HG03457 (cell line): ENCODE measurements at regions not wholly inside any gene's neighbourhood (a gene's known extent, or its start where the extent isn't known, plus 50 kb on each side); places are given as distances from the start of the nearest gene placed in this dataset.
A peak's percentile ranks its signal among the peaks of the same experiment; 100 is the strongest.

ENCODE experiments used
- ATAC-seq: cut with Tn5 transposase; IDR thresholded peaks from one replicate; pipeline ENCODE4 v1.9.1; 2021; ENCODE audit warnings: moderate number of reproducible peaks; ENCODE audit not compliant: unreplicated experiment

DNA sequence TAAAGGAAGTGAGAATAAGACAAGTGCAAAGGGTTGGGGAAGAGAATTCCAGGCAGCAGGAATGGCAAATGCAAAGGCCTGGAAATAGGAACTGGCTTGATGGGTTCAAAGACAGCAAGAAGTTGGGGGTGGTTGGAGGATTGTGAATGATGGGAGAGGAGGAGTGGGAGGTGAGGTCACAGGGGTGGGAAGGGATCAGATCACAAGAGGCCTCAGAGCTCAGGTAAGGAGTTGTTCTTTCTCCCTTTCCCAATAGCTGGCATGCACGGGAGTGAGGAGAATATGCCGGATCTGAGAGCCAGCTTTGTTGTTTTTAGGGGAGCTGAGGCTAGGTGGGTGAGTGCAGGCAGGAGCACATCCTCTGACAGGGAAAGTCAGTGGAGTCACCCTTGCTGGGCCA lies 94.0 kb upstream of the RAB3GAP2 start:
- ATAC-seq = no peak

- no peak for ATAC-seq
Observed at GRCh38 chr1:220363196-220363837, 91.1 kb upstream of the RAB3GAP2 start.

DNA sequence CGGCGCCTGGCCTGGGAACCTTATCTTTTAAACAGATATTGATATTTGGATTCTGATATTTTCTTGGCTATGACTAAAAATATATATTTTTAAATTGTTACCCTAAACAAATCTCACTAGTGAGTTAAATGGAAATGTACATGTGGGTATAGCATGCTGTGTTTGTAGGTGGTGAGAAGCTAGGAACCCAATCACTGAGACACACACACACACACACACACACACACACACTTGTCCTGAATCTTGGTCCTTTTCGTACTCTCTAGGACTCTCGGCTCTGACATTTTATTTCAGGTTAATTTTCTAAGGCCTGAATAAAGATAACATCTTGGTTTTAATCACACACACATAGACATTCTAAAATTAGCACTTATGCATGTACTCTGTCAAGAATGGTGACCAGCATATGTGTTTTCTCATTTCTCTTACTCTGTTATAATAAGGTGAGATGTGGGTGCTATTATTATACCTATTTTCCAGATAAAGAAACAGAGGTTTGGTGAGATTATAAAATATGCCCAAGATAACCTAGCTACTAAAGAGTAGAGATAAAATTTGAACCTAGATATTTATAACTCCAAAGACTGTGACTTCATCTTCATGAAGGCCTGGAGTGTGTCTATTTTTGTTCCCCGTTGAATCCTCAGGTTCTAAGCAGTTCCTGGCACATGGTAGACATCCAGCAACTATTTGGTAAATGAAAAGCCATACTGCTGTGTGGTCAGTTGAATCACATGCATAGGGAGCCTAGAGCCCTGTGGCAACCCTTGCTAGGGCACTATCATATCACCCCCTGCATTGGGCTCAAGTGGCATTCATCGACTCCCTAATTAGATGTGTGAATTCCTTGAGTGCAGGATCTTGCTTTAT lies 85.0 kb upstream of the RAB3GAP2 start:
- ATAC-seq = no peak

DNA sequence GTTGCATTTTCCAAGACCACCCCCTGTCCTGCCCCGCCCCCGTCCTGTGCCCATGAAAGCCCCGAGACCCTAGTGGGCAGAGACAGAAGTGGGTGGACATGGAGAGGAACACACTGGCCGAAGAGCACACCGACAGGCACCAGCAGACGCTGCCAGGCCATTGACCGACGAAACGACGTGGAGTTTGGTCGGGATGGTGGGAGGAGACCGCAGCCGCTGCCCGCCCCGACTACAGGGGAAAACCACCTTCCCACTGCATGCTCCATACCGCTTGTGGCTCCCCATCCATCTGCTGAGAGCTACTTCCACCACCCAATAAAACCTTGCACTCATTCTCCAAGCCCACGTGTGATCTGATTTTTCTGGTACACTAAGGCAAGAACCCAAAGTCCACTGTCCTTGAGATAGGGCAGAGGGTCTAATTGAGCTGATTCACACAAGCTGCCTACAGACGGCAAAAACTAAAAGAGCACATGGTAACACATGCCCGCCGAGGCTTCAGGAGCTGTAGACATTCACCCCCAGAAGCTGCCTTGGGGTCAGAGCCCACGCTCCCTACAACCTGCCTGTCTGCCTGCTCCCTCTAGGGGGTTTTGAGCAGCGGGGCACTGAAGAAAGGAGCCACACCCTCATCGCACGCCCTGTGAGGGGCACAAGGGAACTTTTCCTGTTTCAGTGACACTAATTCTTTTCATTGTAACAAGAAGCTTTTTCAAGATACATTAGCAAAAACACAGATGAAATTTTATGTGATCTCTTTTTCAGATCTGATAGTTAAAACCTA lies 81.2 kb upstream of the RAB3GAP2 start:
- ATAC-seq = no peak

GRCh38 chr1:220348211-220348610 lies 76.0 kb upstream of the RAB3GAP2 start:
- no peak for ATAC-seq

DNA sequence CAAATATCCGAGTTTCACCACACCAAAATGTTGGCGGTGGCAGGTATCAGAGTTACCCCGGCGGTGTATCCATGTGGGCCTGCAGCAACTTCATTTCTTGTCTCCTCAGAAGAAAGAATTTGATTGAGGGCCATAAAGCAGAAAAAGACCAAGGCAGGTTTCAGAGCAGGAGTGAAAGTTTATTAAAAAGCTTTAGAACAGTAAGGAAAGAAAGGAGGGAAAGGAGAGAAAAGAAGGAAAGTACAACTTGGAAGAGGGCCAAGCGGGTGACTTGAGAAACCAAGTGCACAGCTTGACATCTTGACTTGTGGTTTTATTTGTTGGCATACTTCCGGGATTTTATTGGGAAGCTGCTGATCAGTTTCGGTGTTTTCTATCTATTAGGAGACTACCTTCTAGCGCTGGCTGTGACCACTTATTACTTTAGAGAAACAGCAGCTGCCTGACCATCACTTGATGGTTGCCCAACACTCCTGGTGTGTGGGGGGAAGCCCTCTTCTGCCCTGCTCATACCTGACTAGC lies 75.5 kb upstream of the RAB3GAP2 start:
- ATAC-seq = no peak

GRCh38 chr1:220344745-220345144 lies 72.5 kb upstream of the RAB3GAP2 start:
- ATAC-seq = peak; percentile 59

- ATAC-seq = no peak
Observed at GRCh38 chr1:220342853-220343252, 70.6 kb upstream of the RAB3GAP2 start.

GRCh38 chr1:220341126-220341525 lies 68.9 kb upstream of the RAB3GAP2 start:
- ATAC-seq = no peak

GRCh38 chr1:220339581-220339980 lies 67.3 kb upstream of the RAB3GAP2 start:
- ATAC-seq = no peak

DNA sequence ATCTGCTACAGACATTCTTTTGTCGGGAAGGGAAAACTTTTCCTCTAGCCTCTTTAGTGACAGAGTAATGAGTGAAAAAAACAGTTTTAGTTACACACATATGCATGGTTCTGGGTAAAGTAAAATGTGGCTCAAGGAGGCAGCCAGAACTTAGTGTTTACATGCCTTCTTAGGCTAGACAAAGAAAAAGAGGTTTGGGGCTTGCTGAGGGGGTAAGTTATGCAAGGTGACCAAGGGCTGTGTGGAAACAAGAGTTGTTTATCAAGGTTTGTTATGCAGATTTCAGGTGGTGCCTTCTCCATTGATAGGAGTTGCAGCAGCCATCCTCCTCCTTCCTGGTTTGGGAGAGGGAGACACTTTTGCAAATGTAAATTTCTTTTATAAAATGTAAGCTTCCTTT lies 66.5 kb upstream of the RAB3GAP2 start:
- ATAC-seq = no peak

DNA sequence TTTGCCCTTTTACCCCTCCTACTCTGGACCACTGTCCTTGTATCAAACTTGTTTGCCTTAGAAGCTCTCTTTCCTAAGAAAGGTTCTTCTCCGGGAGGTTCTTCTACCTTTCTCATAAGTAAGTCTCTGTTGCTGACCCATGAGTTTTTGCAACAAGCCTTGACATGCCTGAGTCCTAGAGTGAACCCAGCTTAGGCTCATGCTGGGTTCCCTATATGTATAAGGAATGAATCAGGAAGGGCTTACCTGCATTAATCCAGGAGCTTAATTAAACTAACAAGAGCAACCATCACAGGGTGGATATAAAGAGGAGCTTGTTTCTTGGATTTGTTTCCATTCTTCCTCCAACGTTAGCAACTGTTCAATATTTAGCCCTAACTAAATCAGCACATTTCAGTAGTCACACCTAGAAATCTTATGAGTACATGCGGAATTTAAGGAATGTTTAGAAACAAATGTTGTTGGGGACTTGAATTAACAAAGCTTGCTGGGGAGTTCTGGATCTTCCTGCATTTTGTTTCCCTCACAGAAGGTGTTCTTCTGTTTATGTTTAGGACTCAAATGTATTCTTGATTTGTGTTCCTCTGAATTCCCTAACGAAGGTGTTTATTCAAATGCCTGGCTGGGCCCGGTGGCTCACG lies 64.3 kb upstream of the RAB3GAP2 start:
- no peak for ATAC-seq

GRCh38 chr1:220335668-220336067 lies 63.4 kb upstream of the RAB3GAP2 start:
- ATAC-seq = no peak

DNA sequence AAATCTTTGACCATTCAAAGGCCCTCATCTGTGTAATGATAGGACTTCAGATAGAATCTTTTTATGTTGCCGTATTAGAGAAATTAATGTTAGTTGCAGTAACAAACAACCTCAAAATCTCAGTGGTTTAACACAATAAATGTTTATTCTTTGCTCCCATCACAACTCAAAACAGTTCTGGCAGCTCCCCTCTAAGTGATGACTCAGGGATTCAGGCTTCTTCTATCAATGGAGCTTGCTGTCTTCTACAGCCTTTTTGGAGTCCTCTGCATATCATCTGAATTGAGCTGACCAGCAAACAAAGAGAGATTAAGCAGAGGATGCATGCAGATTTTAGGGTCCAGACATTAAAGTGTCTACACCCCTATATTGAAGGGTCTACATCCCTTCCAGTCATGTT lies 59.1 kb upstream of the RAB3GAP2 start:
- no peak for ATAC-seq

DNA sequence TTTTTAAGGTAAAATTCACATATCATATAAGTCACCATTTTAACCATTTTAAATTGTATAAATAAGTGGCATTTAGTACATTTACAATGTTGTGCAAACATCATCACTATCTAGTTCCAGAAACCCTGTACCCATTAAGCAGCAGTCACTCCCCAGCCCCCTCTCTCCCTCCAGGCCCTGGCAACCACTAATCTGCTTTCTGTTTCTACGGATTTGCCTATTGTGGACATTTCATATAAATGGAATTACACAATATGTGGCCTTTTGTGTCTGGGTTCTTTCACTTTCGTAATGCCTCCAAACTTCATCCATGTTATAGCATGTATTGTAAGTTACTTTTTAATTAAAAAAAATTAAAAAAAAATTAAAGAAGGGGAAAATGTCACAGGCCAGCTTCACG lies 58.0 kb upstream of the RAB3GAP2 start:
- no peak for ATAC-seq

- no peak for ATAC-seq
Observed at GRCh38 chr1:220327106-220327505, 54.9 kb upstream of the RAB3GAP2 start.

GRCh38 chr1:220326578-220326977 lies 54.3 kb upstream of the RAB3GAP2 start:
- ATAC-seq = no peak

DNA sequence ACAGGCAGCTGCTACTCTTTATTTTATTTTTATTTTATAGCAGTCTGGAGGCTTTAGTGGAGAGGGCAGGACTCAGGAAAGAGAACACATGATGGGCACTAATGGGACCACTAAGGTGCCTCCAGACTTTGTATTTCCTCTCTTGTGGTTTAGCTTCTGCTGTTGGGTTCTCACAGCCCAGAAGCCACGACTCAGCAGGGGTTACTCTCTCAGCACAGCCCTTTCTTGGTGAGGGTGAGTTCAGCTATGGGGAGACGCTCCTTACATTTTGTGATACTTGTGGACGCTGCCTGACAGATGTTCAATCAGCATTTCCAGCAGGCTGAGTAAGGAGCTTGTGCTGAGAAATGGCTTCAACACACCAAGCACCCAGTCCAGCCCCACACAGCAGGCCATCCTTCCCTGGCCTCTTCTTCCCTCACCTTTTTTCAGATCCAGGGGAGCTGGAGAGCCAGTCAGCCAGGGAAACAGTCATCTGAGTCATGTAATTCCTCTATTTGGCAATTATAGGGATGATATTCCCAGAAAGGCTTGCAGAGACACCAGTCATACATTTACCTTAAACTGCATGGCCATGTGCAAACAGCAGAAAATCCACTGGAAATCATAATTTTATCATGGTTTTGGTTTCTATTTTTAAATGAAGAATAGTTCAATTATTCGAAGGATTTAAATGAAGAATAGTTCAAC lies 53.2 kb upstream of the RAB3GAP2 start:
- no peak for ATAC-seq

DNA sequence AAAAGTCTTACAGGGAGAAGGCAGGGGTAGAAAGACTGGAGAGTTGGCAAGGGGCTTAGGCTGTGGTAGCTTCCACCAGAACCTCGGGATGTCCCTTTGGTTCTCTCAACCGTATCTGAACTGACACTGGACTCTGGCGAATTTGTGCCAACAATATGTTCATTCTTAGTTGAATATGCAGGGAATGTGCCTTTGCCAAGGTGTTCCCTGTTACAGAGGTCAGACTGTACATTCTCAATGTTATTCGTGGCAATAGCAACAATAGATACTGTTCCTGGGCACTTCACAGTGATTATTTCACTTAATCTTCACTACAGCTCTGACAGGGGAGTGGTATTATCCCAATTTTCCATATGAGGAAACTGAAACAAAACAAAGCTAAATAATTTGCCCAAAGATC lies 51.5 kb upstream of the RAB3GAP2 start:
- no peak for ATAC-seq

GRCh38 chr1:220322570-220322969 lies 50.3 kb upstream of the RAB3GAP2 start:
- ATAC-seq = no peak
